HG03025 (cell line): ENCODE measurements at regions not wholly inside any gene's neighbourhood (a gene's known extent, or its start where the extent isn't known, plus 50 kb on each side); places are given as distances from the start of the nearest gene placed in this dataset.

Experiments
- ATAC-seq: cut with Tn5 transposase; IDR thresholded peaks from one replicate; pipeline ENCODE4 v1.9.1; 2021; ENCODE audit warnings: mild to moderate bottlenecking, moderate library complexity; ENCODE audit not compliant: unreplicated experiment, low FRiP score

DNA sequence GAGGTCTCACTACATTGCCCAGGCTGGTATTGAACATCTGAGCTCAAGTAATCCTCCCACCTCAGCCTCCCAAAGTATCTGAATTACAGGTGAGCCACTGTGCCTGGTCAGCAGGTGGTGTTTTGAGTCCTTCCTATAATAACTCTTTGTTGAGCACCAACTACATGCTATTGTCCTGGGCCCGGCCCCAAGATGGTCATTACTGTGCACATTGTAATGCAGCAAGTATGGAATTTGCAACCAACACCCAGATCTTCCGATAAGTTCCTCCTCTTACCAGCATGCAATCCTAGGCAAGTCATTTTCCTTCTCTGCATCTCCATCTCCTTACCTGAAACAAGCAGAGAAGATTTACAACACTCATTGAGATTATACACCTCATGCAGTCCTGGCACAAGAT, 510.3 kb upstream of the KLF4 start:
- no peak for ATAC-seq

DNA sequence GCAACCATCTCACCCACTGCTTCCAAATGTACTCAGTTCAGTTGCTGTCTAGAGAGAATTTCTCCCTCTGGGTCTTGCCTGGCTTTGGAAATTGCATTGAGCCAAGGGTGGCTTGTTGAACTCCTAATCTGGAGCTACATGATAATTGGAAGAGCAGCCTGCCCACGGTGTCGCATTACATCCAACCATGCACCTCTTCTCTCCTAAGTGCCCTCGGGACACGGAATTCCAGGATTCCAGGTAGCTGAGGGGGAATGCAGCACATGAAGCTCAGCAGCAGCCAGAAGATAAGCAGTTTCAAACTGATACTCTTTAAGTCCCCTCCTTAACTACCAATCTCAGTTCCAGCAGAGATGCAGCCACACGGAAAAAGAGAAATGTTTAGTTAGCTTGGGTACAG, 509.4 kb upstream of the KLF4 start:
- ATAC-seq, result no peak

DNA sequence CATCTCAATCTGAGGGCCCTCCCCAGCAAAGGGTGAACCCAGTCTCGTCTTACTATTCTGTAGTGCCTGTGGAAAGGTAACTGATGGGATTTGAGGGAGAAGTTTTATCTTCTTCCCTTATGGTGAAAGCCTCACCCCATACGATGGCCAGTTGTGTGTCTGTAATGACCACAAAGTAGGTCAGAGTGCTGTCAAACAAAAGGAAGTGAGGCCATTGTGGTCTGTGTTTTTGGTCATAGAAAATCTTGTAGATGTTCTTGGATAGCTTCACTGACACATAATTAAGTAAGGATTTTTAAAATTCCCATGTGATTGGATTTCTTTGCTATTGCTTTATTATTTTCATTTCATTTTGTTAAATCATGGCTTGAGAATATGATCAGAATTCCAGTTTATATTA, 505.1 kb upstream of the KLF4 start:
- ATAC-seq, result no peak

DNA sequence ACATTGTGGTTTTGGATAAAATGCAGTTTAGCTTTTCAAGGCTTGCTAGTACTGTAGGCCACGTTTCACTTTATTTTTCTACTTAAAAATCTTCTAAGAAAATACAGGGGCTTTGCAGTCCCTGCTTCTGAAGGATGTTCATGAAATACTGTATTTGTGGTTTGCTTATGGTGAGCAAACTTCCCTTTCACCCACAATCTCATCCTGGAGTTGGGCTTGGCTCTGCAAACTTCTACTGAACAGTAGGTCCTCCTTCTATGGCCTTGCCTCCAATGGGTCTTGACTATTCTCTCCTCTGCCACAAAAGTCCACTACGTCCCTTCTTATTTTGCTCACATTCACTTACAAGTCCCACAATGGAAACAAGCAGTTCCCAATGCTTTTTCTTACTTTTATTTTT, 502.7 kb upstream of the KLF4 start:
- ATAC-seq, result no peak

DNA sequence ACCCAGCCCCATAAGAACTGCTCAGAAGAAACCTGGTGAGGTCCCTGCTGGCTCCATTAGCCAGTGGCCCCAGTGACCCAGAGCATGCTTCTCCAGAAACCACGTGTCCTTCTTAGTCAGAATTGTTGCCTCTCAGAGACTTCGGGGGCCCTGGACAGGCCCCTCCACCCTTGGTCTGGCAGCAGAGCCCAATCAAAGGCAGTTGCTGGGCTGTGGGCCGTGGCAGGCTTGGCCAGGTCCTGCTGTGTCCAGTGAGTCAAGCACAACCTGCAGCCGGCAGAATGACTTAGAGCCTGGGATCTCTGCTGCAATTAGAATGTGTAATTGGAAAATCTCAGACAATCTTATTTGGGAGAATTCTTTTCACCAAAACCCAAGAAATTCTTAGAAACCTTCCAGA, 502.0 kb upstream of the KLF4 start:
- ATAC-seq, result no peak

DNA sequence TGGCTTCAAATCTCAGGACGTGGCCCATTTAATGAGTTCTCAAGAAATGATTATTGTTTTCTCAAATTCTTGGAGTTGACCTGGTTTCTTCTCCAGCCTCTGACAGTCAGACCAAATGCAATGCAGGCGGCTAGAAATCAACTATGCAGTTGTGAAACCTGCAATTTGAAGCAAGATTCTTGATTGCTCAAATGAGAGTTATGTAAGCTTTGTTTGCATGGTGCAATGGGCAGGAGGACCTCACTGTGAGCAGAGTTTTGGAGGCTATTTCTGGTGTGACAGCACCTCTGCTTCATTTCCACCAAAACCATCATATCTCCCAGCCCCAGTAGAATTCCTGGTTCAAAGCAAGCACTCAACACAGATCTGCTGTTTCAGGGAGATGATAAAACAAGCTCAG, 500.0 kb upstream of the KLF4 start:
- no peak for ATAC-seq

DNA sequence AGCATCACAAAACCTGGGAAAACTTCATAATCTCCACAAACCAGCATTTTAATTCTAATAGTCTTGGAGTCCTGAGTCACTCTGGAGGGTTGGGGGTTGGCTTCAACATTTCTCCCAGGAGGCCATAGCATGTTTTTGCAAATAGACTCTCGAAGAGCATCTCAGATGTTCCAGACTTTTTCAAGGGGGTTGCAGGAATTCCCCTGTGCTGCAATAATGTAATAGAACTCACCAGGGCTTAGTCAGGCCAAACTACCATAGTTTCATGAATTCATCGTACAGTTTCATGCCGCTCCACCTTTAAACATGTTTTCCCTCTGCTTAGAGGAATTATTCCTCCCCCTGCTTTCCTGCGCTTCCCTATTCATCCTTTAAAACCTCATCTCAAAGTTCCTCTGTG, 499.5 kb upstream of the KLF4 start:
- no peak for ATAC-seq

DNA sequence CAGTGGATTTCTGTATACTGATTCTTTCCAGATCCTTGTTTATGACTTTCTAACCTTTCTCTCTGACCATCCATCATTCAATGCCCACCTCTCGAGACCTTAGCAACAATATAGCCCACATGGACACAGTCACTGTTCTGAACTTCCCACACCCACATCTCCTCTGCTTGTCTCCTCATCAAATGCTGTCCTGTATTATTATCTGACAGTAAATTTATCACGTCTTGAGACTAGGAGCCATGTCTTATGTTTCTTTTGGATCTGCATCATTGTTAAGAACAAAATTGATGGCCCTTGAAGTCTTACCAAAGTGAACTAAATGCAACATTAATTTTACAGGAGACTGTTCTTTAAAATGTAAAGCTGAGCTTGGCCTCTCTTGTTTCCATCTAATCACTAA, 495.4 kb upstream of the KLF4 start:
- no peak for ATAC-seq

DNA sequence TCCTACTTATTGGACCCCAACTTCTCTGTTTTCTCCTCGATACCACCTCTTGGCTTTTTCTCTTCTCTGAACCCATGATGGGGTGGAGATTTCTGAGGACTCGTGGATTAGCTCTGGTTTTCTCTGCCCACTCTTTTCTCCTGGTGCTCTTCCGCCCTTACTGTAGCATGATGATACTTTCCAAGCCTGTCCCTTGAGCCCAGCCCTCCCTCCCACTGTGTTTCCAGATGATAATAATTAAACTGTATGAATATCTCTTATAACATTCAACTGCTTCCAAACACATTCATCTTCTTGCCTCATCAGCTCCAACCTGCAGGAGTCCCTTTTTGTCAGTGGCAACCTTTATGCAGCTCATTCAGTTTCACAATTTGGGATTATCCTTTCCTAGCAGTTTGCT, 494.2 kb upstream of the KLF4 start:
- no peak for ATAC-seq

DNA sequence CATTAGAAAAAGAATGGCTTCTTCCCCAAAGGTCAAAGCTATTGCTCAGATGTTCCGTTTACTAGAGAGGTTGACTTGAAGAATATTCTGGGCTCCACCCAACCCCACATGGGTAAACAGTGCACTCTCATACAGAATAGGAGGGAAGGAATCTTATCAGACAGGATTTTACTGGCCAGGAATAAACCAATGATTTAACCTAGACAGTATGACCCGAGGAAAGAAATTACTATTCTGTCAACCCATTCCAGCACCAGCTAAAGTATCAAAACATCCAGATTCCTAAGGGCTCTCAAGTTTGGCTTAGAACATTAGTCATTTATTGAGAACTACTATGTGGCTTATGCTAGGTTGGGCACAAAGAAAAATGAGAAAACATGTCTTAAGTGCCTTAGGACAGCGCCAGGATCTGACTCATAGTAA, 493.6 kb upstream of the KLF4 start:
- ATAC-seq, result no peak

DNA sequence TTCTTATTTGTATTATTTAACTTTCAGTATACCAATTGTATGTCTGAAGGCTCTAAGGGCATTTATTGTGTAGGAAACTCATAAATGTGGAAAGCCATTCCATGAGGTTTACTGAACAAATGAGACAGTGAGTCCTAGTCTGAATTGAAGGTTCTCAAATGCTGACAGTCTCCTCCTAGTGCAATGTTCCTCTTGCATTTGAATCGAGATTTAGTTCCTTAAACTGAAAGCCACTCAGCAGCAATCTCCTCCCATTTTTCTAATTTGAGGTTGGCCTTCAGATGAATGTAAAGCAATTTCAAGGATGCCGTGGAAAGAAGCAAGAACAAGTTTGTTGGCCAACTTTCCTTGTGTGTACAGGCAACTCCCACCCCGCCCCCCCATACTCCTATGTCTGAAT, 493.2 kb upstream of the KLF4 start:
- no peak for ATAC-seq

DNA sequence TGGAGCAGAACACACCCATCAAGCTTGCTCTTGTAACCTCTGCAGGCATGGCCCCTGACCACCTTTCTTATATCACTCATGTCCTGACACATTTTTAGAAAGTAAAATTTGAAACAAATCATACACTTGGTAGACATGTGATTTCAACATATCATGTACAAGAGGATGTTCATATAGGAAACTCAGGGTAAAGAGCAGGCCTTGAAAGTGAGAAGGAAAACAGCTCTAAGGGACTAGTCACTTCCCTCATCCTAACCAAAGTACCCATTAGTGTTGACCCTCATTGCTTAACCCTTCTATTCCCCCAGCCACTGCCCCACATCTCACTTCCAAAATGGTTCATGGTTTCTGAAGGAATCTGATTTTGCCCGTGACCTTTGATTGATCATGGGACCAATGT, 492.4 kb upstream of the KLF4 start:
- no peak for ATAC-seq

DNA sequence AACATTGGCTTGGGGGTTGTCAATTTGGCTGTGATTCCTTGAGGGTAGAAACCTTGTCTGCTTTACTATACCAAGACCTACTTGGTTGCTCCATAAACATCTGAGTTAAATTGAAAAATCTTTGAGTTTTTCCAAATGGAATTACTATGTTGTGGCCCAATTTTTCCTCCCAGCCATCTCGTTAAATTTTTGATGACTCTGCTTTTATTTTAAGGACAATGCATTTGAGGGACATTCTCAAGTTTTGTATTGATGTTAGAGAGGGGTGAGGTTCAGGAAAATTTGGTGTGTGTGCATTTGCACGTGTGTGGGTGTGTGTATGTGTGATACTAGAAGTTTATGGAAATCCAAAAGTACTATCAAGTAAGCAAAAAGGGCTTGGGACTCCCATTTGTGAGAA, 491.4 kb upstream of the KLF4 start:
- no peak for ATAC-seq

DNA sequence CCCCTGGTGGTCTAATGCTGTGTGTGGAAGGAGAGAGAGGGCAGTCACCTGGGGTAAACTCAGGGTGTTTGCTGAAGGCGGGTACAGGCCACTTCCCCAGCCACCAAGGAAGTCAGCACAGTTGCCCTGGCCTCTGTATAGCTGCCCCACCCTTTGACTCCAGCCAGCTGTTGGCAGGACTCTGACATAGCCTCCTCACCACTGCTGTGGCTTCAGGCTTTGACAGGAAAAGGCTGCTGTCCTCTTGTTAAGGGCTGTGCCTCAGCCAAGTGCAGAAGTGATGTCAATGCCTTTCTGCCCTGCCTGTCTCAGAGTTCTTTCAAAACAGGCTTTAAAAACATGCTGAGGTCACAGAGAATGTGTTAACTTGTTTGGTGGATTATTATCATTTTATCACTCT, 487.2 kb upstream of the KLF4 start:
- no peak for ATAC-seq

DNA sequence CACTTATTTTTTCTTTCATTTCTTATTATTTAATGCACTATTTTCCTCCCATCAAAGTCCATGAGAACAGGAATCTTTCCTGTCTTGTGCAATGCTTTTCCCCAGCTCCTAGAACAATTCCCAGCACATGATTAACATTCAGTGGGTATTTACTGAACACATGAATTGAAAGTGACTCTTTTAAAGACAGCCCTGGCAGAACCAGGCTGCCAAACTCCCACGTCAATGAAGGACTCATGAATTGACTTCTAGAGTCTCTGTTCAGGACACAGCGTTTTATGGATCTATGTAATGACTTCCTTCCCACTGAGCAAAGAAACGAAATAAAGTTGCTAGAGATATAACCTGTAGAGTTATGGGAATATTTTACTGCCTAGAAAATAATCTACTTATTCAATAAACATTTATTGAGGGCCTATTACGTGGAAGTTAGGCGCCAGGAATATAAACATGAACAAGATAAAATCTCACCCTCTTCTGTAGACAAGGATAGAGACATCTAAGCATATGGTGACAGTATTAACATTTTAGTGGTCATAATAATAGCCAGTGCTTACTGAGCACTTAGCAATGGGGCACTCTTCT, 485.9 kb upstream of the KLF4 start:
- no peak for ATAC-seq

DNA sequence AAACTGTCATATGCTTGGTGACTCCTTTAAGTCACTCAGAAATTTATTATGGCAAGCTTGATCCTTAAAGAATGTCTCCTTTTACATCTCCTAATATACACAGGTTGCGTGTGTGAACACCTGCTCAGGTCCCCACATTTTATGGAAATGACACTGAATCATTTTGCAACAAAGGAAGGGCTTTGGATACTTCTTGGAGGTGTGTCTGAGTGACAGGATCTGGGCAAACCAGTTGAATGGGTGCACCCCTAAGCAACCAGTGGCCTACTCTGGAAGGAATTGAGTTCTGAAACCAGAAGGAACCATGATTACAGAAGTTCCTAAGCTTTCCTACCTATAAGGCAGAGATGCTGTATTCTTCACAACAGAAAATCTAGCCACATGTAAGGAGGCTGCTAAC, 483.9 kb upstream of the KLF4 start:
- no peak for ATAC-seq

DNA sequence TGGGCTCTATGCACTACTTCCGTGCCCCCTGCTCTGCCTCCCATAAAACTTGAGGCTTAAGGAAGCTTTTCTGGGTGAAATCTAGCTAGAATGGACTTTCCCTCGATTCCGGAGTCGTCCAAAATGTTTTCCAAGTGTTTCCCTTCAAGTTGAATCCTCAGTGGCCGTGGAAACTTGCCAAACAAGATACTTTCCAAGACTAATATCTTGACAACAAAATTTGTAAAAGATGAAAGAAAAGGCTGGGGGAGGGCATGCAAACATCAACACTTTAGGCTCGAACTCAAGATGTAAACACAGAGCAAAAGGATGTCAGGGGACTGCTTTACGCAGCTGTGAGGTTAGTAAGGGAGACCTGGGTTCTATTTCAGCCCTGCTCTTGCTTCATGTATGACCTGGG, 482.8 kb upstream of the KLF4 start:
- ATAC-seq, result no peak

DNA sequence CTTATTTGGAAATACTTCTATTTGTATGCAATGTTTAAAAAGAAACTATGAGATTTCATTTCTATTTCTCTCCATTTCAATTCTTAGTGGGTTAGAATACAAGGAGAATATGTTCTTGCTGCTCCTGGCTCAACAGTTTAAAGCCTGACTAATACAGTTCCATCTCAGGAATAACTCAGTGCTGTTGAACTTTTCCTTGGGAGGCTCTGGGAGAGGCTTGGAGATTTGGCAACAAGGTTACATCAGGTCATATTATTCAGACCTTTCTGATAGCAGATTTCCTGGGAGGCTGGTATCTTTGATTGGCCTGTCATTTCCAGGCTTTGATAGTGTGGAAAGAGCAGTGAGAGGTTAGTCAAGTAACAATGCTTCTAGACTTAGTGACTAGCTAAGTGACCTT, 481.7 kb upstream of the KLF4 start:
- no peak for ATAC-seq

DNA sequence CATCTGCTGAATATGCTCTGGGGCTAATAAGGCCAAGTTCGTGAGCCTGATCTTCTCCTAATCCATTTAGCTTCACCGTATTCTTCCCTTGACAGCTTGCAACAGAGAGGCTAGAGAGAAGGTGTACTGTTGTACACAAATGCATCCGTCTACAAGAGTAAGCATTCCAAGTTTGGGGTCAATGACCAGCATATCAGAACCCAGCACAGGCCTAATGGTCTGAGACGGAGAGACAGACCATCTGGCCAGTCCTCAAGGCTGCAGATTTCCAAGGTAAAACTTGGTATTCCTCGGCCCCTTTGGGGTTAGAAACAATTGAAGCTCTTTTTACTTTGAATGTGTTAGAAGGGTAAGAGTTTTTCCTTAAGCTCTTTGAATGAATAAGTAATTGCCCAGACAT, 481.2 kb upstream of the KLF4 start:
- no peak for ATAC-seq

DNA sequence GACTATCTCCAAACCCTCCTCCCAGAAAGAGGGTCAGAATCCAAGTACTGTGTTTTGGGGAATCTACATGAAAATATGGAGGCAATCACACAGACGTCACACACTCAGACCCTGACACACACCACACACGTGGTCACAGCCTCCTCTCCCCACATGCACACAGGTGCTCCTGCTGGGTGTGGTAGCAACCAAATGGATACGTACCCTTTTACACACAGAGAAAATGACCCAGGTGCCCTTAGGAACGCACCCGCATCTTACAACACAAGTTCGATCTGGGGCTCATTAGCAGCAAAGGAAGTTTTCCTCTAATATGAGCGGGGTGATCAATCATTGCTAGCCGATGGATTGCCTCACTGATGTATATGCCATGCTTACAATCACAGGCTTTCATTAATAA, 480.2 kb upstream of the KLF4 start:
- no peak for ATAC-seq

DNA sequence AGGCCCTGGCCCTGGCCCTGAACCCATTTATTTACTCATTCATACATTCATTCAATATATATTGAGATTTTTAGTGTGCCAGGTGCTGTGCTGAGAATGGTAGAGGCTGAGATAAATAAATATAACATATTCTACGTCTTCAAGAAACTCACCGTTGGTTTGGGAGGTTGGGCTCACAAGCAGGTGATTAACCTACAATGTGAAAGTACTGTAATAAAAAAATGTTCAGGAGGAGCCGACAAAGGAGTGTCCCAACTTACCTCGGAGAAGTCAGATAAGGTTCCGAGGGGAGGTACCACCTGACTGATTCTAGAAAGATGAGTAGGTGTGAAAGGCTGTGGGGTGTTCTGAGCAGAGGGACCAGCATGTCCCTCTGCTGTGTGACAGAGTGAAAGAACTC, 479.6 kb upstream of the KLF4 start:
- no peak for ATAC-seq

DNA sequence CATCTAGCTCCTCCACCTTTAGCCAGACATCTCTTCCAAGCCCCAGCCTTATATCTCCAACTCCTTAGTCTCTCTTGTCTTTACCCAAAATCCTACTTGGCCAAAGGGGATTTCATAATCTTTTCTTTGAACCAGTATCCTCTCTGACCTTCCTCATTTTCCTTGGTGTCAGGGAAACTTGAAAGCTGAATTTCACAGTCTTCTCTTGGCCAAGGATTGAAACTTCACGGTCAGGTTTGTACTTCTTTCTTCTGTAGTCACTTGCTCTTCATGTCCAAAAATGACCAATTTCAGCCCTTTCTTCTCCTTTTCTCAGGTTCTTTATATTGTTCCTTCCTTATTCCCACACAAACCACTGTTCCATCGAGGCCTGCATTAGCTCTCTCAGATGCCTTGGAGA, 473.7 kb upstream of the KLF4 start:
- ATAC-seq, result no peak

DNA sequence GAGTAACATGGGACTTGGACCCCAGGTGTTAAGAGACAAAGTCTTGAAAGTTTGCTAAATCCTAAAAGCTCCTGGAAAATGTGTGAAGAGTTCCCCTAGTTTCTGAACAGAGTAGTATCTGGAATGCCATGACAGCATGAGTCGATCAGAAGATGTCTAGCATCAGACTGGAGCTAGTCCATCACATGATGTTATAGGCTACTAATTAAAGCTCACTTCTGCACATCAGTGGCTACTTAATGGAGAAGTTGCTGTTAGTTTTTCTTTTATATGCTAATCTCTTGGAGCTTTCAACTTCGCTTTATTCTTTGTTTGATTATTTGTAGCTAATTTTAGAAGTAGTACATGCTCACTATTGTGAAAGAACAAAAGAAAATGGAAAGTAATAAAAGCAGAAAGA, 471.3 kb upstream of the KLF4 start:
- ATAC-seq, result no peak
